ENCODE measurements at regions not wholly inside any gene's neighbourhood (a gene's known extent, or its start where the extent isn't known, plus 50 kb on each side); places are given as distances from the start of the nearest gene placed in this dataset.

- no peak for ATAC-seq
- H3K27me3 ChIP-seq: peaks cover 0 to 5% (median 0%) of the 10 kb centered on the region in 9 donors
- 81 to 88% (median 86%) methylated on average over 10 of the region's 10 CpGs for WGBS, 4 donors
- H3K36me3 ChIP-seq: no peaks in the 10 kb centered on the region
- peaks cover 0 to 3% (median 0%) of the 10 kb centered on the region in 12 donors for H3K9me3 ChIP-seq
- intact Hi-C loops (cut with DNase I): no loop called here
- no peak for DNase-seq
- H3K4me1 ChIP-seq: no peaks in the 10 kb centered on the region
- no peak overlapping the region for H3K27ac ChIP-seq
- H3K4me3 ChIP-seq: no peak overlapping the region
- no peak for TF ChIP-seq POLR2A (IDR thresholded peaks at IDR 0.05)
- TF ChIP-seq CTCF (IDR thresholded peaks at IDR 0.05): no peak
These were observed 130.5 kb upstream of the ANKRD30A start for GRCh38 chr10:36994886-36995285.

GRCh38 chr10:36989233-36989632 is 136.2 kb upstream of the ANKRD30A start:
- intact Hi-C loops (cut with DNase I): no loop called here
- Histone ChIP-seq H3K4me1 (no peaks in the 10 kb centered on the region), H3K36me3 (no peaks in the 10 kb centered on the region), H3K27ac (no peak overlapping the region), H3K4me3 (no peak overlapping the region), H3K9me3 (peaks cover 0 to 17% (median 2%) of the 10 kb centered on the region in 12 donors), H3K27me3 (peaks cover 0 to 3% (median 0%) of the 10 kb centered on the region in 9 donors)
- TF ChIP-seq POLR2A (IDR thresholded peaks at IDR 0.05) (no peak), CTCF (IDR thresholded peaks at IDR 0.05) (no peak)
- 84 to 92% (median 89%) methylated on average over 5 to 12 of the region's 12 CpGs for WGBS, 4 donors
- DNase-seq (peak in 1 of 5 donors; percentile 20), ATAC-seq (peak in 1 of 4 donors; percentile 24)

GRCh38 chr10:36946598-36946997 is 178.8 kb upstream of the ANKRD30A start:
- H3K4me3 ChIP-seq: no peak overlapping the region
- no peak overlapping the region for H3K27ac ChIP-seq
- no peaks in the 10 kb centered on the region for H3K9me3 ChIP-seq
- TF ChIP-seq POLR2A (IDR thresholded peaks at IDR 0.05) (no peak), CTCF (IDR thresholded peaks at IDR 0.05) (no peak)
- H3K27me3 ChIP-seq: peaks cover 0 to 5% (median 0%) of the 10 kb centered on the region in 9 donors
- ATAC-seq: no peak
- intact Hi-C loops (cut with DNase I): no loop called here
- DNase-seq: no peak
- no peaks in the 10 kb centered on the region for H3K36me3 ChIP-seq
- H3K4me1 ChIP-seq: no peaks in the 10 kb centered on the region
- WGBS, 4 donors: 52 to 68% (median 60%) methylated on average over 2 of the region's 2 CpGs

- Histone ChIP-seq H3K27me3 (peaks cover 0 to 13% (median 0%) of the 10 kb centered on the region in 9 donors), H3K4me3 (no peak overlapping the region), H3K36me3 (no peaks in the 10 kb centered on the region), H3K27ac (no peak overlapping the region), H3K4me1 (no peaks in the 10 kb centered on the region), H3K9me3 (no peaks in the 10 kb centered on the region)
- no peak for DNase-seq
- ATAC-seq: no peak
- 59 to 68% (median 66%) methylated on average over 12 of the region's 12 CpGs for WGBS, 4 donors
- intact Hi-C loops (cut with DNase I): no loop called here
- TF ChIP-seq POLR2A (IDR thresholded peaks at IDR 0.05) (no peak), CTCF (IDR thresholded peaks at IDR 0.05) (no peak)
These were observed 181.9 kb upstream of the ANKRD30A start for GRCh38 chr10:36943544-36943943.
